DOHH2 (cell line): ENCODE measurements at regions not wholly inside any gene's neighbourhood (a gene's known extent, or its start where the extent isn't known, plus 50 kb on each side); places are given as distances from the start of the nearest gene placed in this dataset.

Source experiments
- EZH2phosphoT487 ChIP-seq: fragments of 200-600 bp; sonication (generic); IDR thresholded peaks from 2 replicates; pipeline ENCODE4 v1.6.1; 2017; ENCODE audit warnings: borderline replicate concordance, mild to moderate bottlenecking, antibody characterized with exemption, low read length, moderate library complexity, mixed read lengths
- TF ChIP-seq, protein P1 (sequence below): fragments of 200-600 bp; sonication (generic); IDR thresholded peaks from one replicate; pipeline ENCODE4 v1.5.1; 2014; ENCODE audit warnings: antibody characterized with exemption, mild to moderate bottlenecking, low read depth, low read length; ENCODE audit not compliant: poor library complexity, severe bottlenecking

DNA sequence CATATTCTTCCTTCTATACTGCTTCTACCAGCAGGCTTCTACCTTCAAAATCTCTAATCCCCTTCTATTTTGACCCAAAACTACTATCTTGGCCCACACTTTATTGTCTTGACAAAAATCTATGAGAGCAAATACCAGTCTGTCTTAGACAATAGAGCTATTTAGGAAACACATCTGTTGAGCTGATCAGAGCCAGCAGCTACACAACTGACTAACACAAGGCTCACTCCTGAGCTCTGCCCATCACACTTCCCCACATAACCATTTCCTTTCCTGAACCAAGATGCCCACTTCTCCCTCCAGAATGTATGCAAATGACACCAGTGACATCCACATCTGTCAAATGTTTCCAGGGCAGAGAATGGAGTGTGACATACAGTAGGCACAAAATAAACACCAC, 293.9 kb upstream of the HSFY2 start:
- TF ChIP-seq, protein P1, sequence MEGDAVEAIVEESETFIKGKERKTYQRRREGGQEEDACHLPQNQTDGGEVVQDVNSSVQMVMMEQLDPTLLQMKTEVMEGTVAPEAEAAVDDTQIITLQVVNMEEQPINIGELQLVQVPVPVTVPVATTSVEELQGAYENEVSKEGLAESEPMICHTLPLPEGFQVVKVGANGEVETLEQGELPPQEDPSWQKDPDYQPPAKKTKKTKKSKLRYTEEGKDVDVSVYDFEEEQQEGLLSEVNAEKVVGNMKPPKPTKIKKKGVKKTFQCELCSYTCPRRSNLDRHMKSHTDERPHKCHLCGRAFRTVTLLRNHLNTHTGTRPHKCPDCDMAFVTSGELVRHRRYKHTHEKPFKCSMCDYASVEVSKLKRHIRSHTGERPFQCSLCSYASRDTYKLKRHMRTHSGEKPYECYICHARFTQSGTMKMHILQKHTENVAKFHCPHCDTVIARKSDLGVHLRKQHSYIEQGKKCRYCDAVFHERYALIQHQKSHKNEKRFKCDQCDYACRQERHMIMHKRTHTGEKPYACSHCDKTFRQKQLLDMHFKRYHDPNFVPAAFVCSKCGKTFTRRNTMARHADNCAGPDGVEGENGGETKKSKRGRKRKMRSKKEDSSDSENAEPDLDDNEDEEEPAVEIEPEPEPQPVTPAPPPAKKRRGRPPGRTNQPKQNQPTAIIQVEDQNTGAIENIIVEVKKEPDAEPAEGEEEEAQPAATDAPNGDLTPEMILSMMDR: no peak
- TF ChIP-seq EZH2phosphoT487: no peak
